Kidney epithelial cell (primary cell): ENCODE measurements at regions not wholly inside any gene's neighbourhood (a gene's known extent, or its start where the extent isn't known, plus 50 kb on each side); places are given as distances from the start of the nearest gene placed in this dataset.

Source experiments
- DNase-seq: peaks from one replicate; pipeline ENCODE4 v3.0.0-alpha.2; 2010; ENCODE audit warnings: low read depth
- H3K27me3 ChIP-seq: 2 replicates; pipeline ENCODE4 v1.6.0; 2011; ENCODE audit warnings: low read length; ENCODE audit not compliant: control insufficient read depth, insufficient read depth
- H3K36me3 ChIP-seq: 2 replicates; pipeline ENCODE4 v1.5.1; 2011; ENCODE audit warnings: low read length; ENCODE audit not compliant: control insufficient read depth, insufficient read depth
- H3K4me3 ChIP-seq: 2 replicates; pipeline ENCODE4 v1.5.1; 2011; ENCODE audit warnings: low read depth, mild to moderate bottlenecking, control low read depth, low read length
- TF ChIP-seq, protein P1 (sequence below): IDR thresholded peaks from 2 replicates; pipeline ENCODE4 v1.5.1; 2011; ENCODE audit warnings: mild to moderate bottlenecking, moderate library complexity, low read length, control low read depth, inconsistent platforms; ENCODE audit not compliant: insufficient read depth, poor library complexity, severe bottlenecking

DNA sequence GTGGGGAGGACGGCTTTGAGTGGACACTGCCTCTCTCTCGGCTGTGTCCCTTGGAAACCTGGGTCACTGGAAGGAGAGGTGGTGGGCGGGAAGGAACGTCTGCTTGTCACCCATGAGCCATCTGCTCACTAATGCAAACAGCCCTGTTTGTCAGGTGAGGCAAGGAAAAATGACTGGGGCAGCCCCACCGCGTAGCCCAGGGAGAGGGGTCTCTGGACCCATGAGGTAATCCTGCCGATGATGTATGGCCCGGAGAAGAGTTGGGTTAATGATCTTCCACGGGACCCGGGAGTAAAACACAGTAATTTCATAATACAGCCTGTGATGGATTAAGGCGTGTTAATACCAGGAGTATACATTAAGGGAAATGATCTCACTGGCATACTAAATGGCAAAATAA, 197.0 kb downstream of the CYLD start:
- H3K4me3 ChIP-seq = no peak overlapping the region

DNA sequence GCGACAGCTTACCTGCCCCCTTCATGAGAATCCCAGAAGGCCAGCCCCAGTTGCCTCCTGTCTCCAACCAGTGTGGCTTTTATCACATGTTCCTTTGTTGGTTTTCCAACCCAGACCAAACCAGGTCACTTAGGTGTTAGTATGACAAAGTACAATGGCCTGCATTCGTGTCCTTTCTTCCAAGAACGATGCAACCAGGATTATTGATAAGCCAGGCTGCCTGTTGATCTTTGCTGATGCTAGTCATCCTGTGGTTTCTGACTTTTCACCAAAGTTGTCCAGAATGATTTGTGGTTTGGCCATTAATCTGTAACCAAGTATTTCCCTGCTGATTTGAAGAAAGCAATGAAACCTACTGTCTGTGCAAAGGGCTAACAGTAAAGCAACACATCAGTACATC, 191.4 kb downstream of the CYLD start:
- peaks cover 2% of the 10 kb centered on the region for H3K27me3 ChIP-seq
- DNase-seq = peak; percentile 47
- TF ChIP-seq, protein P1, sequence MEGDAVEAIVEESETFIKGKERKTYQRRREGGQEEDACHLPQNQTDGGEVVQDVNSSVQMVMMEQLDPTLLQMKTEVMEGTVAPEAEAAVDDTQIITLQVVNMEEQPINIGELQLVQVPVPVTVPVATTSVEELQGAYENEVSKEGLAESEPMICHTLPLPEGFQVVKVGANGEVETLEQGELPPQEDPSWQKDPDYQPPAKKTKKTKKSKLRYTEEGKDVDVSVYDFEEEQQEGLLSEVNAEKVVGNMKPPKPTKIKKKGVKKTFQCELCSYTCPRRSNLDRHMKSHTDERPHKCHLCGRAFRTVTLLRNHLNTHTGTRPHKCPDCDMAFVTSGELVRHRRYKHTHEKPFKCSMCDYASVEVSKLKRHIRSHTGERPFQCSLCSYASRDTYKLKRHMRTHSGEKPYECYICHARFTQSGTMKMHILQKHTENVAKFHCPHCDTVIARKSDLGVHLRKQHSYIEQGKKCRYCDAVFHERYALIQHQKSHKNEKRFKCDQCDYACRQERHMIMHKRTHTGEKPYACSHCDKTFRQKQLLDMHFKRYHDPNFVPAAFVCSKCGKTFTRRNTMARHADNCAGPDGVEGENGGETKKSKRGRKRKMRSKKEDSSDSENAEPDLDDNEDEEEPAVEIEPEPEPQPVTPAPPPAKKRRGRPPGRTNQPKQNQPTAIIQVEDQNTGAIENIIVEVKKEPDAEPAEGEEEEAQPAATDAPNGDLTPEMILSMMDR = no peak

More for the DNA sequence above, 197.0 kb downstream of the CYLD start:
- no peaks in the 10 kb centered on the region for H3K27me3 ChIP-seq
- TF ChIP-seq, protein P1 = no peak
- H3K36me3 ChIP-seq = no peaks in the 10 kb centered on the region
- DNase-seq = no peak

DNA sequence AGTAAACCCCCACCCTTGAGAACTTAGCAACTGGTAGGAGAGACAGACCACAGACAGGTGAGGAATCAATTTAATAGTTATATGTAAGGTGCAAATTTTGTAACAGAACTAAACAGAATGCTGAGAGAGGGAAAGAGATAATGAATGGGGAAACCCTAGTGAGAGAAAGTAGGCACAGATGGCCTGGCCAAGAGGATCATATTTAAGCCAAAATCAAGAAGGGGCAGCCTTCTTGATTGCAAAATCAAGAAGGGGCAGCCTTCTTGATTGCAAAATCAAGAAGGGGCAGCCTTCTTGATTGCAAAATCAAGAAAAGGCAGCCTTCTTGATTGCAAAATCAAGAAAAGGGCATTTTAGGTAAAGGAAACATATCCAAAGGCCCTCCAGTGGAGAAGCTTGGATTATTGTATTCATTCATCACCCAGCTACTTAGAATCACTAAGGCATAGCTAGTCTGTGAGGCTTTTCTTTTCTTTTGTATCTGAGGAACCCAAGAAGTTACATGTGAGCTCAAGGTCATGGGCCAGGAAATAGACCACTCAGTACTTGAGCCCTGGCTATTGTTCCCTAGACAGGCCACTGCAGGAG, 190.6 kb downstream of the CYLD start:
- Histone ChIP-seq H3K4me3 (no peak overlapping the region), H3K36me3 (no peaks in the 10 kb centered on the region), H3K27me3 (peaks cover 2% of the 10 kb centered on the region)
- TF ChIP-seq, protein P1 = no peak
- no peak for DNase-seq

More for the DNA sequence above, 191.4 kb downstream of the CYLD start:
- H3K36me3 ChIP-seq = no peaks in the 10 kb centered on the region
- H3K4me3 ChIP-seq = no peak overlapping the region

DNA sequence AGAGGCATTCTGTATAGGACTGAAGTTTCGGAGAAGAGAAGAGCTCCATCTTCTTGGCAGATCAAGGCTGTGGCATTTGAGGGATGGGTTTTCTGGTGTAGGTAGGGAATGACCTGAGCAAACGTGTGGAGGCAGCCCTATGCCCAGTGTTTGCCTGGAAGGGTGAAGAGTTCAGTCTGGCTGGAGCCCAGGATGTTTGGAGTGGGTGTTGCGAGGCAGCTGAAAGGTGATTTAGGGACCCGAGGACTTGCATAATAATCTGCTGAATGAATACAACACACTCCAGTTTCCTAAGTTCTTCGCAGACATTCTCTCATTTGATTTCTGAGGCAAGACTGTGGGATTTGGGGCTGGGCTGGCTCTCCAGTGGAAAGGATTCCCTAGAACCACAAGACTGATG, 186.2 kb downstream of the CYLD start:
- TF ChIP-seq, protein P1 = no peak
- no peak for DNase-seq
- peaks cover 2% of the 10 kb centered on the region for H3K27me3 ChIP-seq
- no peaks in the 10 kb centered on the region for H3K36me3 ChIP-seq
- H3K4me3 ChIP-seq = no peak overlapping the region

DNA sequence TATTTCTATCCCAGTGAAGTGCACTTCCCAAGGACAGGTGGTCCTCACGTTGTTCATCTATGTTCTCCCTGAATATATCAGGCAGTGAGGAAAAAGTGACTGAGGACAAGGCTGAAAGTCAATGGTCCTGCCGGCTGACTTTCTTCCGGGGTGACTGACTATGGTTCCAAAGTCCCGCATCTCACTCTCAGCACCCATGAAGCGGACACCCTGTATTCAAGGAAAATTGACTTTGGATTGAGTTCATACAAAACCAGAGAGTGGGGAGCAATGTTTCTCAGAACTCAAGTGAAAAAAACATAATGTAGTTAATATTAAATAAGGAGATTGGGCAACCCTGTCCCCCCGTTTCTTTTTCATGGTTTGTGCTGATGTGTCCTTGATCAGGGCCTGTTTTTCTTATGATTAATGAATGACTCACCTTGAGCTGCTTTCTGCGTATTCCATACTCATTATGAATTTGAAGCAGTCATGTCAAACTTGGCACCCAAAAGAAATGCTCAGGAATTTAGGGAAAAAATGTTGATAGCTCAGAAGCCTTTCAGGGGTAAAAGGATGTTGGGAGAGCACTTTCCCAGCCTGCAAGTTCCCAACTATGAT, 184.0 kb downstream of the CYLD start:
- no peak overlapping the region for H3K4me3 ChIP-seq
- H3K27me3 ChIP-seq = peaks cover 5% of the 10 kb centered on the region
- no peak for DNase-seq
- TF ChIP-seq, protein P1 = no peak
- H3K36me3 ChIP-seq = no peaks in the 10 kb centered on the region
